Vagina (tissue), 2 donors: ENCODE measurements at regions not wholly inside any gene's neighbourhood (a gene's known extent, or its start where the extent isn't known, plus 50 kb on each side); places are given as distances from the start of the nearest gene placed in this dataset.

Experiments
- CTCF ChIP-seq, 3 experiments: fragments of 450-650 bp in 2 of 3; fragments of 200-600 bp in 1 of 3; sonication (generic) in 1 of 3; IDR thresholded peaks; one replicate each; pipeline ENCODE4 v1.5.1; 2017 to 2019; ENCODE audit warnings: antibody characterized with exemption in 3 of 3, mild to moderate bottlenecking in 2 of 3, moderate library complexity in 2 of 3
- POLR2A ChIP-seq, 2 donors: fragments of 450-650 bp; IDR thresholded peaks; one replicate each; pipeline ENCODE4 v1.6.1; 2017; ENCODE audit warnings: antibody characterized with exemption in 2 of 2, mild to moderate bottlenecking in 2 of 2, moderate library complexity in 2 of 2
- POLR2AphosphoS5 ChIP-seq, 2 donors: sonication (generic); formaldehyde crosslinking; IDR thresholded peaks; one replicate each; pipeline ENCODE4 v1.9.0; 2017; ENCODE audit warnings: antibody characterized with exemption in 2 of 2, mild to moderate bottlenecking in 2 of 2, low read depth in 1 of 2; ENCODE audit not compliant: insufficient read depth in 1 of 2

- TF ChIP-seq CTCF (IDR thresholded peaks at IDR 0.05), result no peak
- no peak for TF ChIP-seq POLR2A (IDR thresholded peaks at IDR 0.05)
- no peak for TF ChIP-seq POLR2AphosphoS5 (IDR thresholded peaks at IDR 0.05; ENCODE audit: insufficient read depth in 1 of 2, low read depth in 1 of 2)
Measured at GRCh38 chr7:128164061-128164954, 76.8 kb upstream of the LEP start.
